SK-N-MC (cell line): ENCODE measurements at regions not wholly inside any gene's neighbourhood (a gene's known extent, or its start where the extent isn't known, plus 50 kb on each side); places are given as distances from the start of the nearest gene placed in this dataset.

Experiments used
- EZH2 ChIP-seq: fragments of 200-600 bp; sonication (generic); IDR thresholded peaks from one replicate; pipeline ENCODE4 v1.6.1; 2017; ENCODE audit warnings: antibody characterized with exemption
- FOXP2 ChIP-seq: optimal IDR thresholded peaks from 2 replicates; pipeline ENCODE3; 2011; ENCODE audit warnings: mild to moderate bottlenecking, moderate library complexity; ENCODE audit not compliant: insufficient read depth; ENCODE audit errors: extremely low read length, control extremely low read depth
- POLR2AphosphoS5 ChIP-seq: IDR thresholded peaks from 2 replicates; pipeline ENCODE4 v1.6.1; 2012; ENCODE audit warnings: mild to moderate bottlenecking, low read depth, low read length, borderline replicate concordance

- no peak for TF ChIP-seq POLR2AphosphoS5
- TF ChIP-seq EZH2: no peak
- no peak for TF ChIP-seq FOXP2
Measured at GRCh38 chr2:8609357-8609811, 72.5 kb upstream of the ID2 start.
